Stomach (tissue), 8 donors: ENCODE measurements at regions not wholly inside any gene's neighbourhood (a gene's known extent, or its start where the extent isn't known, plus 50 kb on each side); places are given as distances from the start of the nearest gene placed in this dataset.

Experiments used
- DNase-seq, 2 donors: peaks; one replicate each; pipeline versions ENCODE4 v3.0.0 to v3.0.0-alpha.2; 2013 to 2019
- H3K27ac ChIP-seq, 5 donors: fragments of 200-600 bp in 4 of 5; sonication (generic) in 4 of 5; one replicate each; pipeline ENCODE4 v1.5.1; 2013 to 2019; ENCODE audit warnings: mild to moderate bottlenecking in 1 of 5, moderate library complexity in 1 of 5
- H3K27me3 ChIP-seq, 3 donors: fragments of 200-600 bp; sonication (generic); one replicate each; pipeline ENCODE4 v1.5.1; 2017 to 2019; ENCODE audit warnings: mixed run types in 1 of 3
- H3K36me3 ChIP-seq, 4 donors: fragments of 200-600 bp; sonication (generic); 1 replicate in 3 of 4; 2 replicates in 1 of 4; pipeline ENCODE4 v1.5.1; 2016 to 2019
- H3K4me1 ChIP-seq, 4 donors: fragments of 200-600 bp; sonication (generic); one replicate each; pipeline ENCODE4 v1.5.1; 2016 to 2019
- H3K4me3 ChIP-seq, 4 donors: fragments of 200-600 bp; sonication (generic) in 3 of 4; one replicate each; pipeline ENCODE4 v1.5.1; 2016 to 2019; ENCODE audit warnings: mild to moderate bottlenecking in 1 of 4
- H3K9me3 ChIP-seq, 4 donors: fragments of 200-600 bp; sonication (generic); one replicate each; pipeline ENCODE4 v1.5.1; 2016 to 2019
- EP300 ChIP-seq: sonication (generic); formaldehyde crosslinking; IDR thresholded peaks from one replicate; pipeline ENCODE4 v1.6.1; 2017; ENCODE audit warnings: antibody characterized with exemption
- POLR2A ChIP-seq, 4 donors: fragments of 450-650 bp; IDR thresholded peaks; one replicate each; pipeline ENCODE4 v1.6.1; 2016; ENCODE audit warnings: antibody characterized with exemption in 4 of 4, control low read depth in 2 of 4, mild to moderate bottlenecking in 1 of 4, moderate library complexity in 1 of 4
- POLR2AphosphoS5 ChIP-seq, 3 donors: sonication (generic); formaldehyde crosslinking; IDR thresholded peaks; one replicate each; pipeline ENCODE4 v1.6.1; 2016; ENCODE audit warnings: antibody characterized with exemption in 3 of 3
- WGBS, 5 donors: extraction: QIAGEN DNeasy Blood & Tissue Kit in 3 of 5; methylation state at CpG; one replicate each; pipeline versions ENCODE4 v1.1.5 to v1.1.7; 2013 to 2018; 5-methylcytosine and 5-hydroxymethylcytosine counted together
- intact Hi-C: fragments of 100-400 bp; cut with DNase I; formaldehyde crosslinking; loops from one replicate; pipeline ENCODE4 v1.15.1; 2023; ENCODE audit warnings: low total_unique reads
- TF ChIP-seq, protein P1 (sequence below), 7 experiments: fragments of 450-650 bp in 4 of 7; fragments of 200-600 bp in 3 of 7; sonication (generic) in 3 of 7; IDR thresholded peaks; one replicate each; pipeline ENCODE4 v1.5.1; 2016 to 2019; ENCODE audit warnings: antibody characterized with exemption in 7 of 7, control low read depth in 2 of 7, mild to moderate bottlenecking in 1 of 7
- donor health status: healthy with polysubstance abuse.
- donor health status: Bipolar disorder and iron deficiency.
- donor health status: healthy.

DNA sequence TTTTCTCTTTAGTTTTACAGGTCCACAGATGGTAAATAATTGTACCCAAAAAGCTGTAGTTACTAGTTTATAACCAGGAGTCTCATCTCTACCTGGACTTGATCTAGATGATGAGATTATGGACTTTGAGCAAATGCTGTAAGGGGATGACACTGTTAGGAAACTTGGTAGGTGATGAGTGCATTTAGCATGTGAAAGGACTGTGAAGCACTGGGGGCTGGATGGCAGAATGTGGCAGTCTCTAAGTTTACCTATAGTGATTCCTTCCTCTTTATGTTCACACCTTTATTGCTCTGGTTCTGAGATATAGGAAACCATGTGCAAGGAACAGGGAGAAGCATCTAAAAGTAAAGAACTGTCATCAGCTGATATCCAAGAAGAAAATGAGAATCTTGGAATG lies 230.7 kb upstream of the CHORDC1 start:
- Histone ChIP-seq H3K4me1 (no peaks in the 10 kb centered on the region), H3K4me3 (no peak overlapping the region), H3K9me3 (no peaks in the 10 kb centered on the region), H3K36me3 (no peaks in the 10 kb centered on the region), H3K27me3 (no peaks in the 10 kb centered on the region), H3K27ac (no peak overlapping the region)
- intact Hi-C loops: no loop called here
- DNase-seq: no peak
- TF ChIP-seq POLR2A (IDR thresholded peaks at IDR 0.05): no peak
- TF ChIP-seq, protein P1, sequence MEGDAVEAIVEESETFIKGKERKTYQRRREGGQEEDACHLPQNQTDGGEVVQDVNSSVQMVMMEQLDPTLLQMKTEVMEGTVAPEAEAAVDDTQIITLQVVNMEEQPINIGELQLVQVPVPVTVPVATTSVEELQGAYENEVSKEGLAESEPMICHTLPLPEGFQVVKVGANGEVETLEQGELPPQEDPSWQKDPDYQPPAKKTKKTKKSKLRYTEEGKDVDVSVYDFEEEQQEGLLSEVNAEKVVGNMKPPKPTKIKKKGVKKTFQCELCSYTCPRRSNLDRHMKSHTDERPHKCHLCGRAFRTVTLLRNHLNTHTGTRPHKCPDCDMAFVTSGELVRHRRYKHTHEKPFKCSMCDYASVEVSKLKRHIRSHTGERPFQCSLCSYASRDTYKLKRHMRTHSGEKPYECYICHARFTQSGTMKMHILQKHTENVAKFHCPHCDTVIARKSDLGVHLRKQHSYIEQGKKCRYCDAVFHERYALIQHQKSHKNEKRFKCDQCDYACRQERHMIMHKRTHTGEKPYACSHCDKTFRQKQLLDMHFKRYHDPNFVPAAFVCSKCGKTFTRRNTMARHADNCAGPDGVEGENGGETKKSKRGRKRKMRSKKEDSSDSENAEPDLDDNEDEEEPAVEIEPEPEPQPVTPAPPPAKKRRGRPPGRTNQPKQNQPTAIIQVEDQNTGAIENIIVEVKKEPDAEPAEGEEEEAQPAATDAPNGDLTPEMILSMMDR (IDR thresholded peaks at IDR 0.05): no peak
- no peak for TF ChIP-seq EP300
- TF ChIP-seq POLR2AphosphoS5 (IDR thresholded peaks at IDR 0.05): no peak

GRCh38 chr11:90449606-90450005 lies 226.8 kb upstream of the CHORDC1 start:
- H3K36me3 ChIP-seq: no peaks in the 10 kb centered on the region
- no peaks in the 10 kb centered on the region for H3K27me3 ChIP-seq
- H3K4me1 ChIP-seq: no peaks in the 10 kb centered on the region
- no peaks in the 10 kb centered on the region for H3K9me3 ChIP-seq
- intact Hi-C loops: no loop called here
- 85 to 97% (median 90%) methylated on average over 2 of the region's 2 CpGs for whole genome bisulfite sequencing, 5 donors
- no peak overlapping the region for H3K4me3 ChIP-seq
- TF ChIP-seq POLR2A (IDR thresholded peaks at IDR 0.05): no peak
- TF ChIP-seq, protein P1 (IDR thresholded peaks at IDR 0.05): no peak
- no peak for TF ChIP-seq EP300
- no peak for TF ChIP-seq POLR2AphosphoS5 (IDR thresholded peaks at IDR 0.05)
- no peak overlapping the region for H3K27ac ChIP-seq
- no peak for DNase-seq

- WGBS, 5 donors: 30 to 56% (median 52%) methylated on average over 4 of the region's 4 CpGs
- Histone ChIP-seq H3K36me3 (no peaks in the 10 kb centered on the region), H3K9me3 (no peaks in the 10 kb centered on the region), H3K4me1 (no peaks in the 10 kb centered on the region), H3K4me3 (no peak overlapping the region), H3K27ac (no peak overlapping the region), H3K27me3 (no peaks in the 10 kb centered on the region)
- intact Hi-C loops: no loop called here
- TF ChIP-seq EP300 (no peak), POLR2AphosphoS5 (IDR thresholded peaks at IDR 0.05) (no peak), POLR2A (IDR thresholded peaks at IDR 0.05) (no peak)
- TF ChIP-seq, protein P1 (IDR thresholded peaks at IDR 0.05): no peak
- DNase-seq: no peak
Measured at GRCh38 chr11:90448256-90448655, 225.4 kb upstream of the CHORDC1 start.

DNA sequence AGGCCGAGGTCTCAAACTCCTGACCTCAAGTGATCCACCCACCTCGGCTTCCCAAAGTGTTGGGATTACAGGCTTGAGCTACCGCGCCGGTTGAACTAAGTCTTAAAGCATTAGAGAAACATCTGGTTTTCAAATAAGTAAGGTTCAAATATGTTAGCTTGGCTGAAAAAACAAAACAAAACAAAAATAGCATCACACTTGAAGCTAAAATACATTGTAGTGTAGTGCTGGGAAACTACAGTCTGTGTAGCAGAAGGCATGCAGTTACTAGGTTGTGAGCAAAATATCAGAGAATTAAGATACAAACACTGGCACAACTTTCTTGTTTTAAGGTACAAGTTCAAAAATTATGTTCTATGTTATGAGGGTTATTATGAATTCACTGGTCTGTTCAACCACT lies 224.8 kb upstream of the CHORDC1 start:
- no peak overlapping the region for H3K4me3 ChIP-seq
- TF ChIP-seq POLR2AphosphoS5 (IDR thresholded peaks at IDR 0.05) (no peak), EP300 (no peak), POLR2A (IDR thresholded peaks at IDR 0.05) (no peak)
- TF ChIP-seq, protein P1 (IDR thresholded peaks at IDR 0.05): no peak
- intact Hi-C loops: no loop called here
- no peaks in the 10 kb centered on the region for H3K9me3 ChIP-seq
- H3K36me3 ChIP-seq: no peaks in the 10 kb centered on the region
- WGBS, 5 donors: 67 to 78% (median 73%) methylated on average over 5 of the region's 5 CpGs
- no peak for DNase-seq
- H3K4me1 ChIP-seq: no peaks in the 10 kb centered on the region
- H3K27ac ChIP-seq: no peak overlapping the region
- H3K27me3 ChIP-seq: no peaks in the 10 kb centered on the region
